ENCODE measurements at regions not wholly inside any gene's neighbourhood (a gene's known extent, or its start where the extent isn't known, plus 50 kb on each side); places are given as distances from the start of the nearest gene placed in this dataset.

DNA sequence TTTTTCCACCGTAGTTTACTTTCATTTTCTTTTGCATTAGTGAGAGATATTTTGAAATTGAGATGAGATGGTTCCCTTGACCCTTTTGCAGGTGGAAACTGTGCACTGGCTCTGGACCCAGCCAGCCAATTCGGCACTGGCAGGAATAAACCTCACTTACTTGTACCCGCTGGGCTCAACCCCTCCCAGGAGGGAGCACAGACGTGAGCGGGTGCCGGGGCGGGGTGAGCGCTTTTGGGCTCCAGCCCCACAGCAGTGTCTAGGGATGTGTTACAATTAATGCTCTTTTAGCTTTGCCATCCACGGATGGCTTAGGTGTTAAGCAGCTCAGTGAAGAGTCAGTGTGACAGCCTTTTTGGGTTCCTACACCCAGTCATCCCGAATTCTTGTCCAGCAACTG, 766.1 kb upstream of the CHD1 start:
- TF ChIP-seq, protein P1, sequence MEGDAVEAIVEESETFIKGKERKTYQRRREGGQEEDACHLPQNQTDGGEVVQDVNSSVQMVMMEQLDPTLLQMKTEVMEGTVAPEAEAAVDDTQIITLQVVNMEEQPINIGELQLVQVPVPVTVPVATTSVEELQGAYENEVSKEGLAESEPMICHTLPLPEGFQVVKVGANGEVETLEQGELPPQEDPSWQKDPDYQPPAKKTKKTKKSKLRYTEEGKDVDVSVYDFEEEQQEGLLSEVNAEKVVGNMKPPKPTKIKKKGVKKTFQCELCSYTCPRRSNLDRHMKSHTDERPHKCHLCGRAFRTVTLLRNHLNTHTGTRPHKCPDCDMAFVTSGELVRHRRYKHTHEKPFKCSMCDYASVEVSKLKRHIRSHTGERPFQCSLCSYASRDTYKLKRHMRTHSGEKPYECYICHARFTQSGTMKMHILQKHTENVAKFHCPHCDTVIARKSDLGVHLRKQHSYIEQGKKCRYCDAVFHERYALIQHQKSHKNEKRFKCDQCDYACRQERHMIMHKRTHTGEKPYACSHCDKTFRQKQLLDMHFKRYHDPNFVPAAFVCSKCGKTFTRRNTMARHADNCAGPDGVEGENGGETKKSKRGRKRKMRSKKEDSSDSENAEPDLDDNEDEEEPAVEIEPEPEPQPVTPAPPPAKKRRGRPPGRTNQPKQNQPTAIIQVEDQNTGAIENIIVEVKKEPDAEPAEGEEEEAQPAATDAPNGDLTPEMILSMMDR (IDR thresholded peaks at IDR 0.05; ENCODE audit: borderline replicate concordance, control extremely low read depth, extremely low read depth, insufficient read depth, missing control alignments) = no peak
- no peak for DNase-seq (ENCODE audit: low spot score)
- in situ Hi-C loops (cut with MboI; ENCODE audit: low sequenced_read_pairs, unreplicated experiment) = no loop called here

DNA sequence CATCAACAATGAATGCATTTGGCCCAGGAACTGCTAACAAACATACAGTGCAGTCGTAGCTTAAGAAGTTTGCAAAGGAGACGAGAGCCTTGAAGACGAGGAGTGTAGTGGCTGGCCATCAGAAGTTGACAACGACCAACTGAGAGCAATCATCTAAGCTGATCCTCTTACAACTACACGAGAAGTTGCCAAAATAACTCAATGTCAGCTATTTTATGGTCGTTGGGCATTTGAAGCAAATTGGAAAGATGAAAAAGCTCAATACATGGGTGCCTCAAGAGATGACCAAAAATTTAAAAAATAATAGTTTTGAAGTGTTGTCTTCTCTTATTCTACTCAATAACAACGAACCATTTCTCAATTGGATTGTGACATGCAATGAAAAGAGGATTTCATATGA, 757.7 kb upstream of the CHD1 start:
- no peak for DNase-seq (ENCODE audit: low spot score)
- in situ Hi-C loops (cut with MboI; ENCODE audit: low sequenced_read_pairs, unreplicated experiment) = no loop called here
- TF ChIP-seq, protein P1 (IDR thresholded peaks at IDR 0.05; ENCODE audit: borderline replicate concordance, control extremely low read depth, extremely low read depth, insufficient read depth, missing control alignments) = no peak

DNA sequence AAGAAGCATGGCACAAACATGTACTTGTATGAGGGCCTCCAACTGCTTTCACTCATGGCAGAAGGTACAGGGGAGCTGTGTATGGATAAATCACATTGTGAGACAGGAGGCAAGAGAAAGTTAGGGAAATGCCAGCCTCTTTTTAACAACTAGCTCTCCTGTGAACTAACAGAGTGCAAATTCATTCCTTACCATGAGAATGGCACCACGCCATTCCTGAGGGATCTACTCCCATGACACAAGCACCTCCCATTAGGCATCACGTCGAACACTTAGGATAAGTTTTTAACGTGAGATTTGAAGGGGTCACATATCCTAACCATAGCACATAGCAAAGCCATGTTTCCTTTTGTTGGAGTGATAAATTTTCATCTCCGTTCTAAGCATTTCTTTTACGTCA, 747.2 kb upstream of the CHD1 start:
- in situ Hi-C loops (cut with MboI; ENCODE audit: low sequenced_read_pairs, unreplicated experiment) = no loop called here
- no peak for DNase-seq (ENCODE audit: low spot score)
- TF ChIP-seq, protein P1 (IDR thresholded peaks at IDR 0.05; ENCODE audit: borderline replicate concordance, control extremely low read depth, extremely low read depth, insufficient read depth, missing control alignments) = no peak

DNA sequence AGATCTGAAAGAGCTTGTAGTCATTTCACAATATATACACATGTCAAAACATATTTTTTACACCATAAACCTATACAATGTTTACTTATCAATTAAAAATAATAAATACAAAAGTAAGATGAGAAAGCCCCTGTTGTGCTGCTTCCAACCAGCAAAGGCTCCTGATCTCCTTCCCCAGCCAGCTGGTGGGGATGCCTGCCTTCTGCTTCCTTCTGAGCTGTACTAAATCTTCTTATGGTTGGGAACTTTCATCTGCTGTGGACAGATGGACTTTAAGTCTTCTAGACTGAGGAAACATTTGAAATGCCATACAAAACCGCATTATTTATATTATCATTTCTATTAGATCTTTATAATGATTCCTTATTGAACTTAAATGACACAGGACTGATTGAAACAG, 745.3 kb upstream of the CHD1 start:
- TF ChIP-seq, protein P1 (IDR thresholded peaks at IDR 0.05; ENCODE audit: borderline replicate concordance, control extremely low read depth, extremely low read depth, insufficient read depth, missing control alignments) = no peak
- in situ Hi-C loops (cut with MboI; ENCODE audit: low sequenced_read_pairs, unreplicated experiment) = no loop called here
- no peak for DNase-seq (ENCODE audit: low spot score)

DNA sequence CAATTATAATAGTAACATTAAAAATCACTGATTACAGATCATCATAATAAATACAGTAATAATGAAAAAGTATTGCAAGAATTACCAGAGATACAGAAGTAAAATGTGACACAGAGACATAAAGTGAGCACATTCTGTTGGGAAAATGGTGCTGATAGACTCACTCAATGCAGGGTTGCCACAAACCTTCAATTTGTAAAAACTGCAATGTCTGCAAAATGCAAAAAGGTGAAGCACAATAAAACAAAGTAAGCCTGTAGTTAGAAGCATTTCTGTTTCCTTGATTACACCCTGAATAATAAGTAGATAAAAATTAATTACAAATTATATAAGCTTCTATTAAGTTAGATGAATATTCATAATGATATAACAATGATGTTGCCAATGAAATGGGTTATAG, 736.2 kb upstream of the CHD1 start:
- in situ Hi-C loops (cut with MboI; ENCODE audit: low sequenced_read_pairs, unreplicated experiment) = no loop called here
- DNase-seq (ENCODE audit: low spot score) = no peak
- TF ChIP-seq, protein P1 (IDR thresholded peaks at IDR 0.05; ENCODE audit: borderline replicate concordance, control extremely low read depth, extremely low read depth, insufficient read depth, missing control alignments) = no peak

DNA sequence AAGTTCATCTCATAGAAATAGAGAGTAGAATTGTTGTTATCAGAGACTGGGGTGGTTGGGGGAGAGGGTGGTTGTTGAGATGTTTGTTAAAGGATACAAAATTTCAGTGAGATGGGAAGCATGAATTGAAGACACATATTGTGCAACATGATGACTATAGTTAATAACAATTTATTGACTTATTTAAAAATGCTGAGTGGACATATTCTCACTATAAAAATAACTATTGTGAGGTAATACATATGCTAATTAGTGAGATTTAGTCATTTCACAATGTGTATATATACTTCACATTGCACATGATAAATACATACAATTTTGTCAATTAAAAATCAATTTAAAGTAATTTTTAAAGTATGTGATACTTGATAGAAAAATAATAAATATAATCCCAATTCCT, 722.5 kb upstream of the CHD1 start:
- TF ChIP-seq, protein P1 (IDR thresholded peaks at IDR 0.05; ENCODE audit: borderline replicate concordance, control extremely low read depth, extremely low read depth, insufficient read depth, missing control alignments) = no peak
- in situ Hi-C loops (cut with MboI; ENCODE audit: low sequenced_read_pairs, unreplicated experiment) = no loop called here
- DNase-seq (ENCODE audit: low spot score) = no peak
